Osteoblast (primary cell): ENCODE measurements at regions not wholly inside any gene's neighbourhood (a gene's known extent, or its start where the extent isn't known, plus 50 kb on each side); places are given as distances from the start of the nearest gene placed in this dataset.

Source experiments
- DNase-seq: peaks from one replicate; pipeline ENCODE4 v3.0.0; 2011; ENCODE audit warnings: low spot score, mixed read lengths; ENCODE audit not compliant: insufficient read length; ENCODE audit errors: missing footprints
- H2AFZ ChIP-seq: 2 replicates; pipeline ENCODE4 v1.6.0; 2011; ENCODE audit warnings: mild to moderate bottlenecking, low read length
- H3K27ac ChIP-seq: 2 replicates; pipeline ENCODE4 v1.5.1; 2011; ENCODE audit warnings: mild to moderate bottlenecking, low read depth, low read length, moderate library complexity
- H3K27me3 ChIP-seq: 2 replicates; pipeline ENCODE4 v1.6.0; 2012; ENCODE audit warnings: mild to moderate bottlenecking, control low read depth, inconsistent platforms, low read length, moderate library complexity; ENCODE audit not compliant: insufficient read depth
- H3K36me3 ChIP-seq: 2 replicates; pipeline ENCODE4 v1.5.1; 2011; ENCODE audit warnings: mild to moderate bottlenecking, low read length, control low read depth, moderate library complexity; ENCODE audit not compliant: insufficient read depth
- H3K4me1 ChIP-seq: 2 replicates; pipeline ENCODE4 v1.5.1; 2011; ENCODE audit warnings: mild to moderate bottlenecking, low read length, control low read depth, moderate library complexity; ENCODE audit not compliant: insufficient read depth
- H3K4me2 ChIP-seq: 2 replicates; pipeline ENCODE4 v1.6.0; 2011; ENCODE audit warnings: mild to moderate bottlenecking, low read length; ENCODE audit not compliant: insufficient read depth
- H3K4me3 ChIP-seq: fragments of 200-600 bp; sonication (generic); 3 replicates; pipeline ENCODE4 v1.5.1; 2012; ENCODE audit warnings: mild to moderate bottlenecking, low read length, inconsistent platforms; ENCODE audit not compliant: insufficient read depth
- H3K79me2 ChIP-seq: 2 replicates; pipeline ENCODE4 v1.6.0; 2012; ENCODE audit warnings: mild to moderate bottlenecking, low read length, control low read depth, inconsistent platforms; ENCODE audit not compliant: insufficient read depth
- H3K9me3 ChIP-seq: 2 replicates; pipeline ENCODE4 v1.5.1; 2011; ENCODE audit warnings: low read depth, low read length, control low read depth
- H4K20me1 ChIP-seq: 2 replicates; pipeline ENCODE4 v1.6.0; 2012; ENCODE audit warnings: mild to moderate bottlenecking, low read length, control low read depth; ENCODE audit not compliant: insufficient read depth
- CTCF ChIP-seq: IDR thresholded peaks from 2 replicates; pipeline ENCODE4 v1.5.1; 2011; ENCODE audit warnings: mild to moderate bottlenecking, low read depth, low read length, moderate library complexity; ENCODE audit errors: extremely low read depth

GRCh38 chr5:18152671-18153070 lies 518.4 kb downstream of the TAF11L14 start:
- no peak for DNase-seq
- Histone ChIP-seq H3K4me3 (no peak overlapping the region), H3K27me3 (no peaks in the 10 kb centered on the region), H3K36me3 (no peaks in the 10 kb centered on the region), H2AFZ (no peak overlapping the region), H3K4me2 (no peak overlapping the region), H4K20me1 (no peaks in the 10 kb centered on the region), H3K9me3 (no peaks in the 10 kb centered on the region), H3K79me2 (no peaks in the 10 kb centered on the region), H3K27ac (no peak overlapping the region), H3K4me1 (no peaks in the 10 kb centered on the region)
- no peak for TF ChIP-seq CTCF

GRCh38 chr5:18158166-18158565 lies 523.9 kb downstream of the TAF11L14 start:
- Histone ChIP-seq H3K4me1 (no peaks in the 10 kb centered on the region), H3K79me2 (no peaks in the 10 kb centered on the region), H3K27me3 (no peaks in the 10 kb centered on the region), H3K27ac (no peak overlapping the region), H3K4me3 (no peak overlapping the region), H3K36me3 (no peaks in the 10 kb centered on the region), H3K9me3 (no peaks in the 10 kb centered on the region), H4K20me1 (no peaks in the 10 kb centered on the region), H2AFZ (no peak overlapping the region), H3K4me2 (no peak overlapping the region)
- TF ChIP-seq CTCF = no peak
- DNase-seq = no peak

GRCh38 chr5:18159331-18159730 lies 525.1 kb downstream of the TAF11L14 start:
- H2AFZ ChIP-seq = no peak overlapping the region
- peak; percentile 17 for DNase-seq
- H3K4me3 ChIP-seq = no peak overlapping the region
- H3K36me3 ChIP-seq = no peaks in the 10 kb centered on the region
- H3K27me3 ChIP-seq = no peaks in the 10 kb centered on the region
- H4K20me1 ChIP-seq = no peaks in the 10 kb centered on the region
- no peak overlapping the region for H3K27ac ChIP-seq
- no peaks in the 10 kb centered on the region for H3K9me3 ChIP-seq
- TF ChIP-seq CTCF = no peak
- no peaks in the 10 kb centered on the region for H3K4me1 ChIP-seq
- no peaks in the 10 kb centered on the region for H3K79me2 ChIP-seq
- H3K4me2 ChIP-seq = no peak overlapping the region

- no peaks in the 10 kb centered on the region for H3K79me2 ChIP-seq
- no peaks in the 10 kb centered on the region for H3K27me3 ChIP-seq
- H4K20me1 ChIP-seq = no peaks in the 10 kb centered on the region
- no peak overlapping the region for H2AFZ ChIP-seq
- TF ChIP-seq CTCF = no peak
- no peak overlapping the region for H3K27ac ChIP-seq
- no peak overlapping the region for H3K4me2 ChIP-seq
- H3K9me3 ChIP-seq = no peaks in the 10 kb centered on the region
- H3K4me1 ChIP-seq = no peaks in the 10 kb centered on the region
- DNase-seq = no peak
- no peaks in the 10 kb centered on the region for H3K36me3 ChIP-seq
- H3K4me3 ChIP-seq = no peak overlapping the region
Measured at GRCh38 chr5:18171684-18172083, 537.4 kb downstream of the TAF11L14 start.
